H54 (cell line): ENCODE measurements at regions not wholly inside any gene's neighbourhood (a gene's known extent, or its start where the extent isn't known, plus 50 kb on each side); places are given as distances from the start of the nearest gene placed in this dataset.
"Not testable (repeated sequence)": the region's sequence is repeated elsewhere in the genome, so short reads cannot be mapped to it uniquely, and the experiment has no call there.

Experiments
- DNase-seq: peaks from one replicate; pipeline ENCODE4 v3.0.0; 2011; ENCODE audit warnings: low spot score, mixed read lengths; ENCODE audit not compliant: insufficient read length
- FAIRE-seq: peaks from 3 replicates; lab custom pipeline; 2011; peaks lifted over from hg19 to GRCh38; lab: Jason Lieb, UNC
- POLR2A ChIP-seq: IDR thresholded peaks from 2 replicates; pipeline ENCODE4 v1.6.1; 2011; ENCODE audit warnings: low read depth, mild to moderate bottlenecking, low read length

- no peak for FAIRE-seq
- no peak for DNase-seq
- no peak for TF ChIP-seq POLR2A
These were observed 253.5 kb downstream of the GJA1 start for GRCh38 chr6:121688974-121689373.

DNA sequence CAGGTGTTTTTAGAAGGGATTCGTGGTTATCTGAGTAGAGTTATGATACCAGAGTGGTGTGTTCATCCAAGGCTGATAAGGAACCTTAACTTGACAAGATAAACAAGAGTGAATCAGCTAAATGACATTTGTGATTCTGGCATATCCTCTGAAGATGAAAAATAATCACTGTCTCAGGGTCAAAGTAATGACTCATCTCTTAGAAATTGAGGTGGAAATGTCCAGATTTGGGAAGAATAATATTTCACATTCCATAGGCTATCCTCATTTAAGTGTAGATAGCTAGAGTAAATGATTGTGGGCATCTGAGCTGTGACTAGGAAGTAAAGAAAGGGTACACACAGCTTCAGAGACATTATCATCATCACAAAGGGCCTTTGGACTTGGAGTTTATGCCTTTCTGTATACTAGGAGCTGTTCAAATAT lies 255.7 kb downstream of the GJA1 start:
- TF ChIP-seq POLR2A, result no peak
- DNase-seq (no peak), FAIRE-seq (peak; percentile 27)

GRCh38 chr6:121694389-121694788 lies 258.9 kb downstream of the GJA1 start:
- FAIRE-seq (peak; percentile 64), DNase-seq (no peak)
- TF ChIP-seq POLR2A, result no peak

- no peak for TF ChIP-seq POLR2A
- no peak for DNase-seq
- FAIRE-seq, result peak; percentile 38
These were observed 259.4 kb downstream of the GJA1 start for GRCh38 chr6:121694801-121695251.

- FAIRE-seq (no peak), DNase-seq (no peak)
- TF ChIP-seq POLR2A, result no peak
These were observed 259.9 kb downstream of the GJA1 start for GRCh38 chr6:121695329-121695728.

- TF ChIP-seq POLR2A, result no peak
- DNase-seq, result no peak
- no peak for FAIRE-seq
These were observed 262.5 kb downstream of the GJA1 start for GRCh38 chr6:121697921-121698320.

DNA sequence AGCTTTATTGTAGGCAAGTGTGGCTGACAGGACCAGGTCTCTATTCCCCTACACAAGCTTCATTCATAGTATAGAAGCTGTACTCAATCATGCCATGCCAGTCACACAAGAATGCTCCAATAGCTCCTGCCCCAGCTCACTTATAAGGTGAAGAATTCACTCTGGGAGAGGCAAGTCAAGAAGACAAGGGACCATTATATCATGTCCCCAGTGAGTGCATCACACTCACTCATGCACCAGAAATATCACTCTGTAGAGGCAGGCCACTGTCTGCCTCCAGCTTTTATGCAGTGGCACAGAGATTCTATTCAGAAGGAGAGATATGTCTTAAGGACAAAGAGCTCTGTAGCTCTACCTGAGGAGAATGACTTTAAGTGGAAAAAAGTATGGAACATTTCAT lies 263.2 kb downstream of the GJA1 start:
- DNase-seq (no peak), FAIRE-seq (no peak)
- TF ChIP-seq POLR2A, result no peak

DNA sequence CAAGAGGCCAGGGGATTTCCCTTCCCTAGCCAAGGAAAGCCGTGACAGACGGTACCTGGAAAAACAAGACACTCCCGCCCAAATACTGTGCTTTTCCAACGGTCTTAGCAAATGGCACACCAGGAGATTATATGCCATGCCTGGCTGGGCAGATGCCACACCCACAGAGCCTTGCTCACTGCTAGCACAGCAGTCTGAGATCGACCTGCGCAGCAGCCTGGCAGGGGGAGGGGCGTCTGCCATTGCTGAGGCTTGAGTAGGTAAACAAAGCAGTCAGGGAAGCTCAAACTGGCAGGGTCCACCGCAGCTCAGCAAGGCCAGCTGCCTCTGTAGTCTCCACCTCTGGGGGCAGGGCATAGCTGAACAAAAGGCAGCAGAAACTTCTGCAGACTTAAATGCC lies 267.7 kb downstream of the GJA1 start:
- not testable (repeated sequence) for DNase-seq, FAIRE-seq

DNA sequence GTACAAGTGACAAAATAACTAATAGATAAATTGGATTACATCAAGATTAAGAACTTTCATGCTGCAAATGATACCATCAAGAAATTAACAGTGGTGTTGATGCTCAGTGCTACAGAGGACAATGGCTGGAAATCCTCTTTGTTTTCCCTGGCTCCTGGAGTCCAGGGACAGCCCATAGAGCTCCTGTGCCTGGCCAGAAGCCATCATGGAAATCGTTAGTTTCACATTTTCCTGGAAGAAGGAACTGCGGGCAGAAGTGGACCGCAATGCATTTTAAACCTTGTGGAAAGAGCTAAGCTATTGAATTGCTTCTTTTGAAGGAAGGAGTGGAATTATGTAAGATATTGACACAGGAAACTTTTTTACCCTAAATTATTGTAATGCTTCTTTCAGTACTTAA lies 276.0 kb downstream of the GJA1 start:
- FAIRE-seq (no peak), DNase-seq (no peak)
- TF ChIP-seq POLR2A, result no peak

DNA sequence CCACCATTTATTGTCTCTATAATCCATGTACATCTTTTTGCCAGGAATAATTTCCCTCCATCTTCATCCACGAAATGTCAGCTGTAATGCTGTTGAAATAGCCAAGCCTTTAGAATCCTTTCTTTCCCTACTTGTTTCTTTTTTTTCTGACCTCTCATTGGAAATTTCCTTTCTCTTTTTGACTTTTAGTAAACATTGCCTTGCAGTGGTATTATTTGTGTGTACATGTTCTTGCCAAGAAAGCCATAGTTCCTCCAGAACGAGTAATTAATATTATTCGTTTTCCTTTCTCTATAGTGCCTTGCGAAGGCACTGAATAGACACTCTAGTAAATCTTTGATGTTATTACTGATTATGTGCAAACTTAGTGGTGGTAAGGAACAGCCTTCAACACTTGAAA lies 282.2 kb downstream of the GJA1 start:
- no peak for DNase-seq
- no peak for TF ChIP-seq POLR2A
- no peak for FAIRE-seq

DNA sequence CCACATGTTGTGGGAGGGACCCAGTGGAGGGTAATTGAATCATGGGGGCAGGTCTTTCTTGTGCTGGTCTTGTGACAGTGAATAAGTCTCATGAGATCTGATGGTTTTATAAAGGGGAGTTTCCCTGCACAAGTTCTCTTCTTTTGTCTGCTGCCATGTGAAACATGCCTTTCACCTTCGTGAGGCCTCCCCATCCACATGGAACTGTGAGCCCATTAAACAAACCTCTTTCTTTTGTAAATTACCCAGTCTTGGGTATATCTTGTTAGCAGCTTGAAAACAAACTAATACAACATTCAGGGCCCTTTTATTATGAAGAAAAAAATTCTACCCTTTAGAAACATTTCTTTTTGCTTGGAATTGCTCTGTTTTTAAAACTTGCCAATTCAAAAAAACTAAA lies 285.4 kb downstream of the GJA1 start:
- FAIRE-seq, DNase-seq: not testable (repeated sequence)

- TF ChIP-seq POLR2A, result no peak
- DNase-seq (no peak), FAIRE-seq (no peak)
These were observed 288.2 kb downstream of the GJA1 start for GRCh38 chr6:121723623-121724022.

- FAIRE-seq, result no peak
- no peak for TF ChIP-seq POLR2A
- DNase-seq, result no peak
These were observed 289.1 kb downstream of the GJA1 start for GRCh38 chr6:121724576-121724975.

- DNase-seq (no peak), FAIRE-seq (no peak)
- TF ChIP-seq POLR2A, result no peak
These were observed 291.1 kb downstream of the GJA1 start for GRCh38 chr6:121726596-121726995.

DNA sequence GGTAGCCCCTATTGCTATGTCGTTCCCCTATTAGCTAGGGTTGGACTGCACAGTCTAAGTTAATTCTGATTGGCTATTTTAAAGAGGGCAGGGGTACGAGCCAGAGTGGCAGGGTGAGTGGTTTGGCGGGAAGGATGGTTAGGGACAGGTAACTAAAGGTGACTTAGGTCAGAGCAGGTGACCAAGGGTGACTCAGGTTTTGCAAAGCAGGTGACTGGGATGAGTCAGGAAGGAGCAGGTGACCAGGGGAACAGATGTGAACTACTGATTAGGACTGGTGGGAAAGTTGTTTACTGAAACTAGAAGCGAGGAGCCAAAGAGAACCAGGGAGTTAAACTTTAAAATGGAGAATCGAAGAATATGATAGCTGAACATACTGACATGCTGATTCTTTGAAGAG lies 295.2 kb downstream of the GJA1 start:
- DNase-seq (no peak), FAIRE-seq (no peak)
- no peak for TF ChIP-seq POLR2A

DNA sequence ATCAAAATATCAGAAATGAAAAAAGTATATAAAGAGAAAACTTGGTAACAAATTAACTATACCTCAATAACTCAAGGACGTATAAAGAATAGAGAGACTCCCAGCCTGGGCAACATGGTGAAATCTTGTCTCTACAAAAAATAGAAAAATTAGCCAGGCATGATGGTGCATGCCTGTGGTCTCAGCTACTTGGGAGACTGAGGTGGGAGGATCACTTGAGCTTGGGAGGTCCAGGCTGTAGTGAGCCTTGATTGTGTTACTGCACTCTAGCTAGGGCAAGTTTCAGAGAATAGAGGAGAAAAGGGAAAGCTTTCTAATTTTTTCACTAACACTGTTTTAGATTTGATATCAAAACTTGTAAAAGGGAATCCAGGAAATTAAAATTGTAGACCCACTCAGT lies 295.9 kb downstream of the GJA1 start:
- FAIRE-seq (no peak), DNase-seq (no peak)
- TF ChIP-seq POLR2A, result no peak

DNA sequence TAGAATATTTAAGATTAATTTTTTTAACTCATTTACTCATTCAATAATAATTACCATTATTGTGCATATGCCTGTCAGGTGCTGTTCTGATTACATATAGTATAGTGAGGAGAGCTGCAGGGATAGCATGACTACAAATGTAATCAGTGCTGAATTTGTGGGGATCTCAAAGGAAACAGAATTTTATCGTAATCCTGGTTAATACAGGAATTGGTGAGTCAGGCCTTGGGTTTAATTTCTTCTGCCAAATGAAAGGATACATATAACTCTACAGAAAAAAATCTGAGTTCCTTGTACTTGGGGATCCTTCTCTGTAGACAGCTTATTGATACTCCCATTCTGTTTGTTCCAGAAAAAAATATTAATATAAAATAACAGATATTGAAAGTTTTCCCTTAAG lies 297.2 kb downstream of the GJA1 start:
- DNase-seq (no peak), FAIRE-seq (no peak)
- no peak for TF ChIP-seq POLR2A
